Neuronal stem cell (in vitro differentiated cells): ENCODE measurements at regions not wholly inside any gene's neighbourhood (a gene's known extent, or its start where the extent isn't known, plus 50 kb on each side); places are given as distances from the start of the nearest gene placed in this dataset.

ENCODE experiments used
- DNase-seq: peaks from one replicate; pipeline ENCODE4 v3.0.0-alpha.2; 2013; ENCODE audit warnings: low spot score
- H2AFZ ChIP-seq: one replicate; pipeline ENCODE4 v1.6.1; 2013; ENCODE audit warnings: mild to moderate bottlenecking, low read length, inconsistent platforms
- H2AK5ac ChIP-seq: 2 replicates; pipeline ENCODE4 v1.6.1; 2013; ENCODE audit warnings: low read depth, mild to moderate bottlenecking, inconsistent platforms, low read length, moderate library complexity, mixed read lengths
- H2BK120ac ChIP-seq: 2 replicates; pipeline ENCODE4 v1.6.1; 2013; ENCODE audit warnings: low read depth, mild to moderate bottlenecking, inconsistent platforms, low read length, moderate library complexity, mixed read lengths
- H2BK12ac ChIP-seq: one replicate; pipeline ENCODE4 v1.6.1; 2013; ENCODE audit warnings: low read length, inconsistent platforms
- H2BK15ac ChIP-seq: 2 replicates; pipeline ENCODE4 v1.6.1; 2013; ENCODE audit warnings: mild to moderate bottlenecking, low read length, inconsistent platforms, mixed read lengths
- H2BK5ac ChIP-seq: one replicate; pipeline ENCODE4 v1.6.1; 2013; ENCODE audit warnings: inconsistent platforms, mild to moderate bottlenecking, low read length, moderate library complexity
- H3K14ac ChIP-seq: one replicate; pipeline ENCODE4 v1.6.1; 2013; ENCODE audit warnings: low read length, inconsistent platforms
- H3K18ac ChIP-seq: 2 replicates; pipeline ENCODE4 v1.6.1; 2013; ENCODE audit warnings: low read length, inconsistent platforms
- H3K23ac ChIP-seq: 2 replicates; pipeline ENCODE4 v1.6.1; 2013; ENCODE audit warnings: low read depth, mild to moderate bottlenecking, mixed read lengths, low read length, inconsistent platforms; ENCODE audit not compliant: poor library complexity
- H3K27ac ChIP-seq: replicated peaks from 3 replicates; pipeline ENCODE4 v1.5.1; 2013; ENCODE audit warnings: low read length, inconsistent platforms
- H3K27me3 ChIP-seq, 3 experiments: 2 replicates each; pipeline ENCODE4 v1.6.1; 2013; ENCODE audit warnings: low read length in 3 of 3, mild to moderate bottlenecking in 2 of 3, inconsistent platforms in 1 of 3, low read depth in 1 of 3, mixed read lengths in 1 of 3, moderate library complexity in 1 of 3; ENCODE audit not compliant: control insufficient read depth in 3 of 3, insufficient read depth in 3 of 3
- H3K36me3 ChIP-seq, 2 donors: replicated peaks in 1 of 2; 2 replicates each; pipeline ENCODE4 v1.6.1; 2013; ENCODE audit warnings: low read length in 2 of 2; ENCODE audit not compliant: control insufficient read depth in 2 of 2, insufficient read depth in 2 of 2
- H3K4ac ChIP-seq: 2 replicates; pipeline ENCODE4 v1.6.1; 2013; ENCODE audit warnings: inconsistent platforms, mild to moderate bottlenecking, low read length, moderate library complexity
- H3K4me1 ChIP-seq, 2 donors: 1 replicate in 1 of 2; 2 replicates in 1 of 2; pipeline ENCODE4 v1.6.1; 2013; ENCODE audit warnings: low read length in 2 of 2, low read depth in 1 of 2; ENCODE audit not compliant: control insufficient read depth in 2 of 2, insufficient read depth in 1 of 2
- H3K4me2 ChIP-seq: one replicate; pipeline ENCODE4 v1.6.1; 2013; ENCODE audit warnings: mild to moderate bottlenecking, low read length, inconsistent platforms; ENCODE audit not compliant: insufficient read depth, poor library complexity, severe bottlenecking
- H3K4me3 ChIP-seq, 2 donors: 2 replicates each; pipeline ENCODE4 v1.5.1; 2013; ENCODE audit warnings: low read length in 2 of 2, mild to moderate bottlenecking in 2 of 2, inconsistent platforms in 1 of 2, moderate library complexity in 1 of 2
- H3K79me1 ChIP-seq: one replicate; pipeline ENCODE4 v1.6.1; 2013; ENCODE audit warnings: low read depth, mild to moderate bottlenecking, inconsistent platforms, low read length, moderate library complexity
- H3K9ac ChIP-seq: one replicate; pipeline ENCODE4 v1.6.1; 2013; ENCODE audit warnings: mild to moderate bottlenecking, low read depth, low read length, inconsistent platforms; ENCODE audit not compliant: poor library complexity
- H3K9me3 ChIP-seq, 2 donors: replicated peaks in 1 of 2; 2 replicates each; pipeline versions ENCODE3 to v1.6.1; 2013; ENCODE audit warnings: low read length in 2 of 2, mild to moderate bottlenecking in 2 of 2, inconsistent platforms in 1 of 2, low read depth in 1 of 2, mixed read lengths in 1 of 2, moderate library complexity in 1 of 2; ENCODE audit not compliant: control insufficient read depth in 2 of 2, insufficient read depth in 1 of 2
- H4K8ac ChIP-seq: one replicate; pipeline ENCODE4 v1.6.1; 2013; ENCODE audit warnings: low read depth, mild to moderate bottlenecking, inconsistent platforms, low read length, moderate library complexity
- H4K91ac ChIP-seq: one replicate; pipeline ENCODE4 v1.6.1; 2013; ENCODE audit warnings: low read length, low read depth, mild to moderate bottlenecking, inconsistent platforms; ENCODE audit not compliant: poor library complexity
- WGBS, 2 donors: extraction: QIAGEN DNeasy Blood & Tissue Kit; methylation state at CpG; one replicate each; pipeline ENCODE4 v1.1.7; 2013; ENCODE audit warnings: missing lambda C conversion rate in 2 of 2, mixed read lengths in 1 of 2; ENCODE audit not compliant: insufficient read length in 2 of 2, insufficient replicate concordance in 1 of 2; ENCODE audit errors: extremely low coverage in 2 of 2; 5-methylcytosine and 5-hydroxymethylcytosine counted together

DNA sequence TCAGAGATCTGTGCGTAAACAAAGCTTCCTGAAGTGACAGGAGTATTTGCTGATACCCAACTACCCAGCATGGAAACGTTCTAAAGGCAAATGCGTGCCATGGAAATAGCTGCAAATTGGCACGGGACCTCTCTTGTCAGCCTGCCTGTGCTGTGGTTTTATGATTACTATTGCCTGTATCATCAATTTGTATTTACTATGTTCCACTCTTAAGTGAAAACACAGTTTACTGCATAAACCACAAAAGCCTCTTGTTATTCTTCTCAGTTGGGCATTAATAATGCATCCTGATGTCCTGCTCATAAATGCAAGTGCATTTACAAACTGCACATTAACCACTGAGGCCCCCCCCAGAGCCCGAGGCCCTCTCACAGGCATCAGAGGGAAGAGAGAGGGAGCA is 196.6 kb upstream of the SLC35G4 start:
- Histone ChIP-seq H2BK120ac (no peak overlapping the region), H3K4ac (no peak overlapping the region), H3K4me2 (no peak overlapping the region), H3K79me1 (no peaks in the 10 kb centered on the region), H3K4me1 (no peaks in the 10 kb centered on the region), H3K14ac (no peak overlapping the region), H3K4me3 (no peak overlapping the region), H3K23ac (no peak overlapping the region), H3K27ac (no peak overlapping the region), H3K9ac (no peak overlapping the region), H2BK12ac (no peak overlapping the region), H2BK5ac (no peak overlapping the region), H4K8ac (no peak overlapping the region), H2AK5ac (no peak overlapping the region), H3K9me3 (no peaks in the 10 kb centered on the region), H3K27me3 (no peaks in the 10 kb centered on the region), H3K36me3 (no peaks in the 10 kb centered on the region), H4K91ac (no peak overlapping the region), H2AFZ (no peak overlapping the region), H2BK15ac (no peak overlapping the region), H3K18ac (no peak overlapping the region)
- WGBS, 2 donors, result no CpG with 5 or more reads among the region's 5 CpGs
- no peak for DNase-seq

DNA sequence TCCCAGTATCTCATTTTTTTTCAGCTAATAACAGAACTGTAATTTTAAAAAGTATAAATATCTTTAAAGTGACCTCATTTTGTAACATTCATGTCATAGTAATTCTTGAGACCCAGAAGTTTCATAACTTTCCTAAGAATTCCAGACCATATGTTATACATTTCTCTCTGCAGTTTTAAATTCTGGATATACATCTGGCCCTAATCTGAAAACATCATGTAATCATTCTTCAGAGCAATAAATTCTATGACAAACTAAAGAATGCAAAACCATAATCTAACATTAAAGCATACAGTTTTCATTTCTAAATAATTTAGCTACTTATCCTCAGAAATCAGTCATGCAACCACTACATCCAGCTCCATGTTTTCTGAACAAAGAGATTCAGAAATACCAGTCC is 198.3 kb upstream of the SLC35G4 start:
- no peaks in the 10 kb centered on the region for H3K4me1 ChIP-seq
- no peaks in the 10 kb centered on the region for H3K9me3 ChIP-seq
- H3K27ac ChIP-seq, result no peak overlapping the region
- H3K9ac ChIP-seq, result no peak overlapping the region
- no peak overlapping the region for H3K23ac ChIP-seq
- H3K79me1 ChIP-seq, result no peaks in the 10 kb centered on the region
- no peak overlapping the region for H3K18ac ChIP-seq
- no peak overlapping the region for H3K4me2 ChIP-seq
- H2BK120ac ChIP-seq, result no peak overlapping the region
- DNase-seq, result no peak
- no peak overlapping the region for H4K91ac ChIP-seq
- H2BK12ac ChIP-seq, result no peak overlapping the region
- H2AK5ac ChIP-seq, result no peak overlapping the region
- H3K4me3 ChIP-seq, result no peak overlapping the region
- no peak overlapping the region for H2BK5ac ChIP-seq
- no peaks in the 10 kb centered on the region for H3K27me3 ChIP-seq
- H2AFZ ChIP-seq, result no peak overlapping the region
- H3K4ac ChIP-seq, result no peak overlapping the region
- no peak overlapping the region for H2BK15ac ChIP-seq
- no peaks in the 10 kb centered on the region for H3K36me3 ChIP-seq
- H3K14ac ChIP-seq, result no peak overlapping the region
- no peak overlapping the region for H4K8ac ChIP-seq

DNA sequence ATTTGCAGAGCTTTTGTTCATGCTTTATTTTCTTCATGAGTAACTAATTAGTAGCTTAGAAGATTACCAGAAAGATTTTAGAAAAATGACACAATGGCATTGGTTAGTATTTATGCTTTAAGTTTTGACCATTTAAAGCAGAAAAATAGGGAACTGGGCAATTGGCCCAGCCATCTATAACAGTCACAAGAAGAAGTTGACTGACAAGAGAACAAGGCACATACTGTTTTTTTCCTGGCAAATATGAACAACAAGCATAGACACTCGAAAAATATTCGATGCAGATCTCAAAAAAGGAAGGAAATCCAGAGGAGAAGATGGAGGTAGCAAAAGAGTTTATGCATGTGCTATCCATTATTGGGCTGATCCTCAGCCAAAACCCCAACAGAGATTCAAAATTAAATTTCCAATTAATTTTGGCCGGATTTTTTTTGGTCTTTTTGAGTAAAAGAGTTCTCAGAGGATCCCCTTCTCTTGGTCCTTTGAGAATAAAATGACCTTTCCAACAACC is 200.8 kb upstream of the SLC35G4 start:
- Histone ChIP-seq H2AK5ac (no peak overlapping the region), H3K14ac (no peak overlapping the region), H3K27ac (no peak overlapping the region), H3K4me2 (no peak overlapping the region), H4K91ac (no peak overlapping the region), H3K79me1 (no peaks in the 10 kb centered on the region), H2BK12ac (no peak overlapping the region), H3K4ac (no peak overlapping the region), H3K36me3 (no peaks in the 10 kb centered on the region), H2BK5ac (no peak overlapping the region), H2BK120ac (no peak overlapping the region), H3K4me3 (no peak overlapping the region), H3K23ac (no peak overlapping the region), H3K9me3 (no peaks in the 10 kb centered on the region), H3K4me1 (no peaks in the 10 kb centered on the region), H3K27me3 (no peaks in the 10 kb centered on the region), H3K18ac (no peak overlapping the region), H3K9ac (no peak overlapping the region), H2AFZ (no peak overlapping the region), H2BK15ac (no peak overlapping the region), H4K8ac (no peak overlapping the region)
- no peak for DNase-seq
- no CpG with 5 or more reads among the region's 3 CpGs for WGBS, 2 donors

DNA sequence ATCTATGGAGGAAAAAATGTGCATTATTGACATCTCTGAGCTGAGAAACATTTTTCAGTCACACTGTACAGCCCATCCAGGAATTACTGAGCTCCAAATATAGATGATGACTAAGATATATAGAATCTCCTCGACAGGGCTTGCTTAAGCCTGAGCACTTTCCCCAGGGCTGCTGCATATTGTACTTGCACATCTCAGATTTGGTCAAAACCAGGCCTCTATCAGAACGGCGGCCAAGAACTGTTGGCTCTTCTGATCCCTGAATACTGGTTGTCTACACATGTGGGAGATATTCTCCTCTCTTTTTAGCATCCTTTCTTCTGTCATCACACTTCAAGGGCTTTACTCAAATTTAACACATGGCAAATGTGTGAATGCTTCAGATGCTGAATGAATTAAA is 201.5 kb upstream of the SLC35G4 start:
- H3K9ac ChIP-seq, result no peak overlapping the region
- H3K4ac ChIP-seq, result no peak overlapping the region

More for the DNA sequence above, 201.5 kb upstream of the SLC35G4 start:
- no peaks in the 10 kb centered on the region for H3K27me3 ChIP-seq
- no peak overlapping the region for H2BK12ac ChIP-seq
- no peaks in the 10 kb centered on the region for H3K9me3 ChIP-seq
- H2BK15ac ChIP-seq, result no peak overlapping the region
- H3K36me3 ChIP-seq, result no peaks in the 10 kb centered on the region
- H3K18ac ChIP-seq, result no peak overlapping the region
- H3K27ac ChIP-seq, result no peak overlapping the region
- H3K79me1 ChIP-seq, result no peaks in the 10 kb centered on the region
- no peaks in the 10 kb centered on the region for H3K4me1 ChIP-seq
- WGBS, 2 donors, result no CpG with 5 or more reads among the region's 3 CpGs
- no peak overlapping the region for H2BK120ac ChIP-seq
- no peak overlapping the region for H3K23ac ChIP-seq
- H3K4me3 ChIP-seq, result no peak overlapping the region
- no peak overlapping the region for H2AK5ac ChIP-seq
- H3K4me2 ChIP-seq, result no peak overlapping the region
- H4K8ac ChIP-seq, result no peak overlapping the region
- no peak for DNase-seq
- H3K14ac ChIP-seq, result no peak overlapping the region
- H2AFZ ChIP-seq, result no peak overlapping the region
- H2BK5ac ChIP-seq, result no peak overlapping the region
- no peak overlapping the region for H4K91ac ChIP-seq
